ENCODE measurements at regions not wholly inside any gene's neighbourhood (a gene's known extent, or its start where the extent isn't known, plus 50 kb on each side); places are given as distances from the start of the nearest gene placed in this dataset.

DNA sequence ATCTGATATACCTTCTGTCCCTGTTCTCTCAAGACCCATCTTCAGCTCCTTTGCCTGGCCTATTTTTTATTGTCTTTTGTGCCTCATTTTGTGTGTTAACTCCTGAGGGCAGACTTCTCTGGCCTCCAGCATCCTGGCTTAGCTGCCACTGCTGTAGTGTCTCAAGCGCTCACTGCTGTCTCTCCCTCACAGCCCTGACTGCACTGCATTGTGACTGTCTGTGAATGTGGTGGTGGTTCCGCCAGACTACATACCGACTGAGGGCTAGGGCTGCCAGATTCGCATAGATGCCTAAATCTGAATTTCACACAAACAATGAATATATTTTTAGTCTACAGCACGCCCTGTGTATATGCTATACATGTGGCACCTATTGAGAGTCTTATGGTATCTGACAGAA, 1088.9 kb upstream of the TMEM132C start (continued):
- TF ChIP-seq CREB1 (CRISPR knock-in tag; IDR thresholded peaks at IDR 0.05; ENCODE audit: low read depth) (no peak), ZNF114 (CRISPR knock-in tag; IDR thresholded peaks at IDR 0.05) (no peak), STAT1 (IDR thresholded peaks at IDR 0.05; ENCODE audit: unreplicated experiment) (no peak)
- TF ChIP-seq, protein P1, sequence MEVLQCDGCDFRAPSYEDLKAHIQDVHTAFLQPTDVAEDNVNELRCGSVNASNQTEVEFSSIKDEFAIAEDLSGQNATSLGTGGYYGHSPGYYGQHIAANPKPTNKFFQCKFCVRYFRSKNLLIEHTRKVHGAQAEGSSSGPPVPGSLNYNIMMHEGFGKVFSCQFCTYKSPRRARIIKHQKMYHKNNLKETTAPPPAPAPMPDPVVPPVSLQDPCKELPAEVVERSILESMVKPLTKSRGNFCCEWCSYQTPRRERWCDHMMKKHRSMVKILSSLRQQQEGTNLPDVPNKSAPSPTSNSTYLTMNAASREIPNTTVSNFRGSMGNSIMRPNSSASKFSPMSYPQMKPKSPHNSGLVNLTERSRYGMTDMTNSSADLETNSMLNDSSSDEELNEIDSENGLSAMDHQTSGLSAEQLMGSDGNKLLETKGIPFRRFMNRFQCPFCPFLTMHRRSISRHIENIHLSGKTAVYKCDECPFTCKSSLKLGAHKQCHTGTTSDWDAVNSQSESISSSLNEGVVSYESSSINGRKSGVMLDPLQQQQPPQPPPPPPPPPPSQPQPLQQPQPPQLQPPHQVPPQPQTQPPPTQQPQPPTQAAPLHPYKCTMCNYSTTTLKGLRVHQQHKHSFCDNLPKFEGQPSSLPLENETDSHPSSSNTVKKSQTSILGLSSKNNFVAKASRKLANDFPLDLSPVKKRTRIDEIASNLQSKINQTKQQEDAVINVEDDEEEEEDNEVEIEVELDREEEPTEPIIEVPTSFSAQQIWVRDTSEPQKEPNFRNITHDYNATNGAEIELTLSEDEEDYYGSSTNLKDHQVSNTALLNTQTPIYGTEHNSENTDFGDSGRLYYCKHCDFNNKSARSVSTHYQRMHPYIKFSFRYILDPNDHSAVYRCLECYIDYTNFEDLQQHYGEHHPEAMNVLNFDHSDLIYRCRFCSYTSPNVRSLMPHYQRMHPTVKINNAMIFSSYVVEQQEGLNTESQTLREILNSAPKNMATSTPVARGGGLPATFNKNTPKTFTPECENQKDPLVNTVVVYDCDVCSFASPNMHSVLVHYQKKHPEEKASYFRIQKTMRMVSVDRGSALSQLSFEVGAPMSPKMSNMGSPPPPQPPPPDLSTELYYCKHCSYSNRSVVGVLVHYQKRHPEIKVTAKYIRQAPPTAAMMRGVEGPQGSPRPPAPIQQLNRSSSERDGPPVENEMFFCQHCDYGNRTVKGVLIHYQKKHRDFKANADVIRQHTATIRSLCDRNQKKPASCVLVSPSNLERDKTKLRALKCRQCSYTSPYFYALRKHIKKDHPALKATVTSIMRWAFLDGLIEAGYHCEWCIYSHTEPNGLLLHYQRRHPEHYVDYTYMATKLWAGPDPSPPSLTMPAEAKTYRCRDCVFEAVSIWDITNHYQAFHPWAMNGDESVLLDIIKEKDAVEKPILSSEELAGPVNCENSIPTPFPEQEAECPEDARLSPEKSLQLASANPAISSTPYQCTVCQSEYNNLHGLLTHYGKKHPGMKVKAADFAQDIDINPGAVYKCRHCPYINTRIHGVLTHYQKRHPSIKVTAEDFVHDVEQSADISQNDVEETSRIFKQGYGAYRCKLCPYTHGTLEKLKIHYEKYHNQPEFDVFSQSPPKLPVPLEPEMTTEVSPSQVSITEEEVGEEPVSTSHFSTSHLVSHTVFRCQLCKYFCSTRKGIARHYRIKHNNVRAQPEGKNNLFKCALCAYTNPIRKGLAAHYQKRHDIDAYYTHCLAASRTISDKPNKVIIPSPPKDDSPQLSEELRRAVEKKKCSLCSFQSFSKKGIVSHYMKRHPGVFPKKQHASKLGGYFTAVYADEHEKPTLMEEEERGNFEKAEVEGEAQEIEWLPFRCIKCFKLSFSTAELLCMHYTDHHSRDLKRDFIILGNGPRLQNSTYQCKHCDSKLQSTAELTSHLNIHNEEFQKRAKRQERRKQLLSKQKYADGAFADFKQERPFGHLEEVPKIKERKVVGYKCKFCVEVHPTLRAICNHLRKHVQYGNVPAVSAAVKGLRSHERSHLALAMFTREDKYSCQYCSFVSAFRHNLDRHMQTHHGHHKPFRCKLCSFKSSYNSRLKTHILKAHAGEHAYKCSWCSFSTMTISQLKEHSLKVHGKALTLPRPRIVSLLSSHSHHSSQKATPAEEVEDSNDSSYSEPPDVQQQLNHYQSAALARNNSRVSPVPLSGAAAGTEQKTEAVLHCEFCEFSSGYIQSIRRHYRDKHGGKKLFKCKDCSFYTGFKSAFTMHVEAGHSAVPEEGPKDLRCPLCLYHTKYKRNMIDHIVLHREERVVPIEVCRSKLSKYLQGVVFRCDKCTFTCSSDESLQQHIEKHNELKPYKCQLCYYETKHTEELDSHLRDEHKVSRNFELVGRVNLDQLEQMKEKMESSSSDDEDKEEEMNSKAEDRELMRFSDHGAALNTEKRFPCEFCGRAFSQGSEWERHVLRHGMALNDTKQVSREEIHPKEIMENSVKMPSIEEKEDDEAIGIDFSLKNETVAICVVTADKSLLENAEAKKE (CRISPR knock-in tag; IDR thresholded peaks at IDR 0.05): no peak

DNA sequence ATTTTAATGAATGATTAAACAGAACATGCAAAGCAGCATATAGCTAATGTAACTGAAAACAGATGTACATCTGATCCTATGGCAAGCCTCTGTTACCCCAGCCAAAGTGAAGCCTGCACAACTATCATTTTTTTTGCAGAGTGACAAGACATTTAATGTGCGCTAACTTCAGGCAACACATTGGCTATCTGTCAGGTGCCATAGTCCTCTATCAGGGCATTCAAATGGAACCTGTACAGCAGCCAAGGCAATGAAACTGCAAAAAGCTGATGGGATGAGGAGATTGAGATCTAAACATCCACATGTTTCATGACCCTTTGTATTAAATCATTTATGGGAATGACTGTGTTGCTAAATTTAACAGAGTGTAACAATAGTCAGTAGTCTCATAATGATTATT, 1088.5 kb upstream of the TMEM132C start:
- H3K27me3 ChIP-seq (ENCODE audit: insufficient read depth): no peaks in the 10 kb centered on the region
- no peaks in the 10 kb centered on the region for H3K9me2 ChIP-seq (ENCODE audit: insufficient read depth)
- H3K27ac ChIP-seq (ENCODE audit: low read depth): no peak overlapping the region
- Mint-ChIP-seq H3K4me3 (no peak overlapping the region), H3K9me3 (peaks cover 93% of the 10 kb centered on the region), H3K27me3 (ENCODE audit: insufficient read depth, low read depth, poor library complexity) (peaks cover 4% of the 10 kb centered on the region), H3K36me3 (ENCODE audit: low read depth) (peaks cover 47% of the 10 kb centered on the region), H3K4me1 (no peaks in the 10 kb centered on the region), H3K27ac (no peak overlapping the region)
- H3K4me3 ChIP-seq: no peak overlapping the region
- no peak overlapping the region for H2AFZ ChIP-seq
- H3K4me1 ChIP-seq (ENCODE audit: insufficient read depth): no peaks in the 10 kb centered on the region
- DNase-seq (ENCODE audit: low spot score) (no peak), ATAC-seq (no peak)
- H4K20me1 ChIP-seq (replicated peaks; ENCODE audit: insufficient read depth): no peaks in the 10 kb centered on the region
- no peaks in the 10 kb centered on the region for H3K79me2 ChIP-seq (replicated peaks; ENCODE audit: insufficient read depth)
- H3F3A ChIP-seq (replicated peaks; ENCODE audit: low read depth): no peaks in the 10 kb centered on the region
- H3K4me2 ChIP-seq: no peak overlapping the region
- 0 out of 2 replicates have a peak, but pooled peaks cover 5% of the 10 kb centered on the region for H3K36me3 ChIP-seq (ENCODE audit: insufficient read depth)
- TF ChIP-seq POLR2AphosphoS5 (IDR thresholded peaks at IDR 0.05; ENCODE audit: low read depth) (no peak), CTCF (conservative IDR thresholded peaks at IDR 0.05; ENCODE audit: low read depth in 2 of 2) (no peak), JUNB (IDR thresholded peaks at IDR 0.05; ENCODE audit: unreplicated experiment) (no peak), EZH2 (IDR thresholded peaks at IDR 0.05; ENCODE audit: low read depth, unreplicated experiment) (no peak), CREB1 (CRISPR knock-in tag; IDR thresholded peaks at IDR 0.05; ENCODE audit: low read depth) (no peak), NANOG (IDR thresholded peaks at IDR 0.05; ENCODE audit: borderline replicate concordance) (no peak), ZNF331 (CRISPR knock-in tag; IDR thresholded peaks at IDR 0.05; ENCODE audit: low read depth) (no peak), STAT1 (IDR thresholded peaks at IDR 0.05; ENCODE audit: unreplicated experiment) (no peak), ZNF114 (CRISPR knock-in tag; IDR thresholded peaks at IDR 0.05) (no peak), EZH2phosphoT487 (IDR thresholded peaks at IDR 0.05; ENCODE audit: unreplicated experiment) (no peak), ETS1 (IDR thresholded peaks at IDR 0.05) (no peak)
- TF ChIP-seq, protein P2, sequence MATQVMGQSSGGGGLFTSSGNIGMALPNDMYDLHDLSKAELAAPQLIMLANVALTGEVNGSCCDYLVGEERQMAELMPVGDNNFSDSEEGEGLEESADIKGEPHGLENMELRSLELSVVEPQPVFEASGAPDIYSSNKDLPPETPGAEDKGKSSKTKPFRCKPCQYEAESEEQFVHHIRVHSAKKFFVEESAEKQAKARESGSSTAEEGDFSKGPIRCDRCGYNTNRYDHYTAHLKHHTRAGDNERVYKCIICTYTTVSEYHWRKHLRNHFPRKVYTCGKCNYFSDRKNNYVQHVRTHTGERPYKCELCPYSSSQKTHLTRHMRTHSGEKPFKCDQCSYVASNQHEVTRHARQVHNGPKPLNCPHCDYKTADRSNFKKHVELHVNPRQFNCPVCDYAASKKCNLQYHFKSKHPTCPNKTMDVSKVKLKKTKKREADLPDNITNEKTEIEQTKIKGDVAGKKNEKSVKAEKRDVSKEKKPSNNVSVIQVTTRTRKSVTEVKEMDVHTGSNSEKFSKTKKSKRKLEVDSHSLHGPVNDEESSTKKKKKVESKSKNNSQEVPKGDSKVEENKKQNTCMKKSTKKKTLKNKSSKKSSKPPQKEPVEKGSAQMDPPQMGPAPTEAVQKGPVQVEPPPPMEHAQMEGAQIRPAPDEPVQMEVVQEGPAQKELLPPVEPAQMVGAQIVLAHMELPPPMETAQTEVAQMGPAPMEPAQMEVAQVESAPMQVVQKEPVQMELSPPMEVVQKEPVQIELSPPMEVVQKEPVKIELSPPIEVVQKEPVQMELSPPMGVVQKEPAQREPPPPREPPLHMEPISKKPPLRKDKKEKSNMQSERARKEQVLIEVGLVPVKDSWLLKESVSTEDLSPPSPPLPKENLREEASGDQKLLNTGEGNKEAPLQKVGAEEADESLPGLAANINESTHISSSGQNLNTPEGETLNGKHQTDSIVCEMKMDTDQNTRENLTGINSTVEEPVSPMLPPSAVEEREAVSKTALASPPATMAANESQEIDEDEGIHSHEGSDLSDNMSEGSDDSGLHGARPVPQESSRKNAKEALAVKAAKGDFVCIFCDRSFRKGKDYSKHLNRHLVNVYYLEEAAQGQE (IDR thresholded peaks at IDR 0.05; ENCODE audit: unreplicated experiment): no peak
